OCI-LY7 (cell line): ENCODE measurements at regions not wholly inside any gene's neighbourhood (a gene's known extent, or its start where the extent isn't known, plus 50 kb on each side); places are given as distances from the start of the nearest gene placed in this dataset.

Source experiments
- BruUV-seq: library from RNA; stranded (reverse); fragments of 400-500 nt; replicated peaks from 2 replicates; lab custom pipeline; 2021; lab: Mats Ljungman, UMichigan
- CTCF ChIA-PET: fragments of 300-600 bp; sonication (Branson Sonifier 250); formaldehyde crosslinking; loops from one replicate; lab custom pipeline; 2022; ENCODE audit warnings: antibody characterized with exemption; ENCODE audit not compliant: unreplicated experiment; lab: Charles Lee
- POLR2A ChIA-PET: fragments of 300-600 bp; sonication (Branson Sonifier 250); formaldehyde crosslinking; loops from one replicate; lab custom pipeline; 2022; ENCODE audit warnings: antibody characterized with exemption; lab: Charles Lee
- DNase-seq: peaks from one replicate; pipeline ENCODE4 v3.0.0-alpha.2; 2015; ENCODE audit warnings: low spot score
- H2AFZ ChIP-seq: fragments of 200-600 bp; sonication (generic), shearing (Covaris generic); 2 replicates; pipeline ENCODE4 v1.6.1; 2014; ENCODE audit warnings: mild to moderate bottlenecking, antibody characterized with exemption, low read length, moderate library complexity
- H3K27ac ChIP-seq: fragments of 200-600 bp; sonication (generic); 2 replicates; pipeline ENCODE4 v1.5.1; 2014; ENCODE audit warnings: mixed run types, low read depth, mild to moderate bottlenecking, moderate library complexity, low read length, inconsistent platforms; ENCODE audit not compliant: poor library complexity, severe bottlenecking
- H3K36me3 ChIP-seq: fragments of 200-600 bp; sonication (generic); 2 replicates; pipeline ENCODE4 v1.6.1; 2014; ENCODE audit warnings: mild to moderate bottlenecking, antibody characterized with exemption, low read length, moderate library complexity, mixed read lengths; ENCODE audit not compliant: insufficient read depth
- H3K4me1 ChIP-seq: fragments of 200-600 bp; sonication (generic); 2 replicates; pipeline ENCODE4 v1.5.1; 2014; ENCODE audit warnings: mild to moderate bottlenecking, low read length; ENCODE audit not compliant: insufficient read depth, poor library complexity, severe bottlenecking
- H3K4me2 ChIP-seq: fragments of 200-600 bp; sonication (generic); 2 replicates; pipeline ENCODE4 v1.6.1; 2014; ENCODE audit warnings: mild to moderate bottlenecking, low read length
- H3K4me3 ChIP-seq: fragments of 200-600 bp; sonication (generic); 2 replicates; pipeline ENCODE4 v1.5.1; 2014; ENCODE audit warnings: mild to moderate bottlenecking, low read depth, low read length; ENCODE audit not compliant: poor library complexity, severe bottlenecking
- H3K79me2 ChIP-seq: fragments of 200-600 bp; sonication (generic); 2 replicates; pipeline ENCODE4 v1.6.1; 2016; ENCODE audit warnings: low read depth, mild to moderate bottlenecking, low read length, moderate library complexity, mixed read lengths; ENCODE audit not compliant: insufficient read depth
- H3K9me2 ChIP-seq: fragments of 200-600 bp; sonication (generic); 2 replicates; pipeline ENCODE4 v1.6.1; 2016; ENCODE audit warnings: mild to moderate bottlenecking, low read length, mixed read lengths; ENCODE audit not compliant: insufficient read depth
- H3K9me3 ChIP-seq: fragments of 200-600 bp; sonication (generic); 2 replicates; pipeline ENCODE4 v1.6.1; 2014; ENCODE audit warnings: mild to moderate bottlenecking, mixed run types, low read length, mixed read lengths
- H4K20me1 ChIP-seq: fragments of 200-600 bp; sonication (generic); 2 replicates; pipeline ENCODE4 v1.6.1; 2014; ENCODE audit warnings: mild to moderate bottlenecking, antibody characterized with exemption, low read length, moderate library complexity, mixed read lengths; ENCODE audit not compliant: insufficient read depth
- EZH2phosphoT487 ChIP-seq: fragments of 200-600 bp; sonication (generic); IDR thresholded peaks from 2 replicates; pipeline ENCODE4 v1.6.1; 2018; ENCODE audit warnings: low read depth, borderline replicate concordance, mild to moderate bottlenecking, mixed run types, antibody characterized with exemption, low read length, moderate library complexity, mixed read lengths
- intact Hi-C: fragments of 100-400 bp; cut with micrococcal nuclease; formaldehyde crosslinking; loops from one replicate; pipeline ENCODE4 v1.10.0; 2022; ENCODE audit not compliant: unreplicated experiment
- TF ChIP-seq, protein P1 (sequence below): fragments of 200-600 bp; sonication (generic); conservative IDR thresholded peaks from 2 replicates; pipeline ENCODE4 v1.5.1; 2014; ENCODE audit warnings: mild to moderate bottlenecking, antibody characterized with exemption, low read length, moderate library complexity, mixed read lengths

DNA sequence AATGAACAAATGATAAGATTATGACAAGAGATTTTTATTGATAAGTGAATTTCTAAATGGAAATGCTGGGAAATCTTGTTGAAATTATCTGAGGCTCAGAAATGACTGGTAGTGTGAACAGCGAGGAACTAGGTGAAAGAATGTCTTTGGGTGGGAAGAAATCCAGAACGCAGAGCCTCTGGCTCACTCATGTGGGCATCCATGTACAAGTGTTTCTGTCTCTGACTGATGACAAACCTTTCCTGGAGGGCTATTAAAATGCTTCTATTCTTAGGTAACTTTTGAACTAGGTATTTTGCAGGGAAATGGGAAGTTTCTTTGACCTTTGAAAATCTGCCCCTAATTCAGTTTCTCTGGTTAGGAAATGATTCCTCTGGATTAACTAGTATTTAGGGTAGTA lies 598.6 kb downstream of the SLC4A3 start:
- Histone ChIP-seq H3K27ac (no peak overlapping the region), H2AFZ (no peak overlapping the region), H3K9me2 (no peaks in the 10 kb centered on the region), H3K9me3 (no peaks in the 10 kb centered on the region), H3K4me2 (no peak overlapping the region), H3K4me3 (no peak overlapping the region), H3K79me2 (no peaks in the 10 kb centered on the region), H4K20me1 (no peaks in the 10 kb centered on the region), H3K36me3 (no peaks in the 10 kb centered on the region), H3K4me1 (no peaks in the 10 kb centered on the region)
- BruUV-seq: no TSS peak
- ChIA-PET CTCF (no interaction called here), POLR2A (no interaction called here)
- TF ChIP-seq, protein P1, sequence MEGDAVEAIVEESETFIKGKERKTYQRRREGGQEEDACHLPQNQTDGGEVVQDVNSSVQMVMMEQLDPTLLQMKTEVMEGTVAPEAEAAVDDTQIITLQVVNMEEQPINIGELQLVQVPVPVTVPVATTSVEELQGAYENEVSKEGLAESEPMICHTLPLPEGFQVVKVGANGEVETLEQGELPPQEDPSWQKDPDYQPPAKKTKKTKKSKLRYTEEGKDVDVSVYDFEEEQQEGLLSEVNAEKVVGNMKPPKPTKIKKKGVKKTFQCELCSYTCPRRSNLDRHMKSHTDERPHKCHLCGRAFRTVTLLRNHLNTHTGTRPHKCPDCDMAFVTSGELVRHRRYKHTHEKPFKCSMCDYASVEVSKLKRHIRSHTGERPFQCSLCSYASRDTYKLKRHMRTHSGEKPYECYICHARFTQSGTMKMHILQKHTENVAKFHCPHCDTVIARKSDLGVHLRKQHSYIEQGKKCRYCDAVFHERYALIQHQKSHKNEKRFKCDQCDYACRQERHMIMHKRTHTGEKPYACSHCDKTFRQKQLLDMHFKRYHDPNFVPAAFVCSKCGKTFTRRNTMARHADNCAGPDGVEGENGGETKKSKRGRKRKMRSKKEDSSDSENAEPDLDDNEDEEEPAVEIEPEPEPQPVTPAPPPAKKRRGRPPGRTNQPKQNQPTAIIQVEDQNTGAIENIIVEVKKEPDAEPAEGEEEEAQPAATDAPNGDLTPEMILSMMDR: no peak
- TF ChIP-seq EZH2phosphoT487: no peak
- no peak for DNase-seq
- intact Hi-C loops: no loop called here

DNA sequence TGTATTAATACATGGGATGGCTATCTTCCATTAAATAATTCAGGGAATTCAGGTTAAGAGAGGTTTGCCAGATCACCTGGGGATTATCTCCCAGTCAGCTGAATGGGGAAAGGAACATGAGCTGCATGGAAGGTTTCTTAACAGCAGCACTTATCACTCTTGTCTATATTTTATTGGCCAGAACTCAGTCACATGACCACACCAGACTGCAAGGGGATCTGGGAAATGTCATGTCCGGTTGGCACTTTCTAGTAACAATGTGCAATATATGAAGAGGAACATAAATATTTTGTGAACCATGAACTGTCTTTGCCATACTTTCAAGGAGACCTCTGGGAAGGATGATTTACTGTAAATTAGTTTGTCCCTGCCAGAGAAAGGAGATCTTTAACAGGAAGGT lies 599.1 kb downstream of the SLC4A3 start:
- TF ChIP-seq, protein P1: no peak
- no peak for TF ChIP-seq EZH2phosphoT487
- ChIA-PET CTCF (no interaction called here), POLR2A (no interaction called here)
- Histone ChIP-seq H3K36me3 (no peaks in the 10 kb centered on the region), H3K27ac (no peak overlapping the region), H2AFZ (no peak overlapping the region), H3K79me2 (no peaks in the 10 kb centered on the region), H4K20me1 (no peaks in the 10 kb centered on the region), H3K4me2 (no peak overlapping the region), H3K9me2 (no peaks in the 10 kb centered on the region), H3K4me3 (no peak overlapping the region), H3K4me1 (no peaks in the 10 kb centered on the region), H3K9me3 (no peaks in the 10 kb centered on the region)
- BruUV-seq: no TSS peak
- DNase-seq: no peak
- intact Hi-C loops: no loop called here

GRCh38 chr2:220227266-220227920 lies 600.0 kb downstream of the SLC4A3 start:
- intact Hi-C loops: no loop called here
- POLR2A ChIA-PET: no interaction called here
- no peak for DNase-seq
- Histone ChIP-seq H3K27ac (no peak overlapping the region), H3K36me3 (no peaks in the 10 kb centered on the region), H2AFZ (no peak overlapping the region), H3K4me3 (no peak overlapping the region), H3K79me2 (no peaks in the 10 kb centered on the region), H3K9me2 (no peaks in the 10 kb centered on the region), H4K20me1 (no peaks in the 10 kb centered on the region), H3K9me3 (no peaks in the 10 kb centered on the region), H3K4me1 (no peaks in the 10 kb centered on the region), H3K4me2 (no peak overlapping the region)
- TF ChIP-seq EZH2phosphoT487: no peak
- TF ChIP-seq, protein P1: no peak
- CTCF ChIA-PET: no interaction called here
- BruUV-seq: no TSS peak
